ENCODE measurements at regions not wholly inside any gene's neighbourhood (a gene's known extent, or its start where the extent isn't known, plus 50 kb on each side); places are given as distances from the start of the nearest gene placed in this dataset.
"Not testable (repeated sequence)": the region's sequence is repeated elsewhere in the genome, so short reads cannot be mapped to it uniquely, and the experiment has no call there.

GRCh38 chr9:106041920-106042319 lies 347.6 kb downstream of the TMEM38B start:
- TF ChIP-seq CTCF (IDR thresholded peaks at IDR 0.05; ENCODE audit: extremely low read depth in 1 of 2, insufficient read depth in 1 of 2, low read depth in 1 of 2, low read length in 2 of 2); POLR2AphosphoS5 (IDR thresholded peaks at IDR 0.05; ENCODE audit: insufficient read depth, low read depth, low read length); EZH2 (IDR thresholded peaks at IDR 0.05; ENCODE audit: borderline replicate concordance, low read depth, low read length, severe bottlenecking); FOS (IDR thresholded peaks at IDR 0.05; ENCODE audit: borderline replicate concordance, insufficient read depth, low read length); MYC (IDR thresholded peaks at IDR 0.05; ENCODE audit: low read depth, low read length); POLR2A (IDR thresholded peaks at IDR 0.05; ENCODE audit: low read depth, low read length); GATA2 (IDR thresholded peaks at IDR 0.05; ENCODE audit: insufficient read depth, insufficient read length, low read depth, low read length); MAX (IDR thresholded peaks at IDR 0.05; ENCODE audit: insufficient read depth, insufficient read length): not testable (repeated sequence)
